Fibroblast of the aortic adventitia (primary cell): ENCODE measurements at regions not wholly inside any gene's neighbourhood (a gene's known extent, or its start where the extent isn't known, plus 50 kb on each side); places are given as distances from the start of the nearest gene placed in this dataset.
A peak's percentile ranks its signal among the peaks of the same experiment; 100 is the strongest.

ENCODE experiments used
- DNase-seq: peaks from one replicate; pipeline ENCODE4 v3.0.0-alpha.2; 2010; ENCODE audit warnings: low read depth
- H3K4me3 ChIP-seq: 2 replicates; pipeline ENCODE4 v1.5.1; 2011; ENCODE audit warnings: low read depth, mild to moderate bottlenecking, control low read depth, low read length, moderate library complexity
- CTCF ChIP-seq: IDR thresholded peaks from 2 replicates; pipeline ENCODE4 v1.5.1; 2011; ENCODE audit warnings: mild to moderate bottlenecking, low read length, control low read depth, inconsistent platforms; ENCODE audit not compliant: insufficient read depth

GRCh38 chr1:208944981-208945451 lies 638.5 kb upstream of the CAMK1G start:
- DNase-seq, result peak; percentile 59
- no peak for TF ChIP-seq CTCF
- H3K4me3 ChIP-seq, result no peak overlapping the region

- peak; percentile 63 for DNase-seq
These were observed 633.3 kb upstream of the CAMK1G start for GRCh38 chr1:208950206-208950605.

GRCh38 chr1:208951026-208951525 lies 632.4 kb upstream of the CAMK1G start:
- TF ChIP-seq CTCF, result no peak
- H3K4me3 ChIP-seq, result no peak overlapping the region
- DNase-seq, result no peak

More at GRCh38 chr1:208950206-208950605, 633.3 kb upstream of the CAMK1G start:
- no peak overlapping the region for H3K4me3 ChIP-seq
- TF ChIP-seq CTCF, result no peak

- H3K4me3 ChIP-seq, result no peak overlapping the region
- peak; percentile 23 for DNase-seq
- TF ChIP-seq CTCF, result no peak
These were observed 631.6 kb upstream of the CAMK1G start for GRCh38 chr1:208951908-208952307.

- peak; percentile 27 for DNase-seq
- no peak for TF ChIP-seq CTCF
- H3K4me3 ChIP-seq, result no peak overlapping the region
These were observed 620.6 kb upstream of the CAMK1G start for GRCh38 chr1:208962867-208963266.

- no peak for TF ChIP-seq CTCF
- H3K4me3 ChIP-seq, result no peak overlapping the region
- DNase-seq, result no peak
These were observed 618.2 kb upstream of the CAMK1G start for GRCh38 chr1:208965351-208965750.

GRCh38 chr1:208967334-208967733 lies 616.2 kb upstream of the CAMK1G start:
- H3K4me3 ChIP-seq, result no peak overlapping the region
- DNase-seq, result no peak
- TF ChIP-seq CTCF, result no peak
